Thyroid gland (tissue), 4 donors: ENCODE measurements at regions not wholly inside any gene's neighbourhood (a gene's known extent, or its start where the extent isn't known, plus 50 kb on each side); places are given as distances from the start of the nearest gene placed in this dataset.

Source experiments
- POLR2A ChIP-seq, 2 donors: fragments of 450-650 bp; IDR thresholded peaks; one replicate each; pipeline ENCODE4 v1.6.1; 2017; ENCODE audit warnings: antibody characterized with exemption in 2 of 2, mild to moderate bottlenecking in 2 of 2, moderate library complexity in 1 of 2
- TF ChIP-seq, protein P1 (sequence below), 6 experiments: fragments of 200-600 bp in 3 of 6; fragments of 450-650 bp in 3 of 6; sonication (generic) in 3 of 6; IDR thresholded peaks; one replicate each; pipeline ENCODE4 v1.5.1; 2016 to 2019; ENCODE audit warnings: antibody characterized with exemption in 6 of 6, mild to moderate bottlenecking in 2 of 6, inconsistent platforms in 1 of 6, moderate library complexity in 1 of 6

DNA sequence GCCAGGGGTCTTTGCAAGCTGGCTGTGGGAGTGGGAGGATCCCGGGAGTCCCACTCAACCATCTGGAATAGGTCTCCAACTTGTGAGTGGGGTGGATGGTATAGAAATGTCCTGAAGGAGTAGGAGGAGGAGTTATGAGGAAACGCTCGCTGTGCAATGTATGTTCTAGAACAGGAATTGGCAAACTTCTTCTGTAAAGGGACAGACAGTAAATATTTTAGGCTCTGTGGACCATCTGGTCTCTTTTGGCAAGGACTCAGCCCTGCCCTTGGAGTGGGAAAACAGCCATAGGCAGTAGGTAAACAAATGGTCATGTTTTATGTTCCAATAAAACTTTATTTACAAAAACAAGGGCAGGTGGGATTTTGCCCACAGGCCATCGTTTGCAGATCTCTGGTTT, 149.2 kb downstream of the NPIPB5 start:
- TF ChIP-seq, protein P1, sequence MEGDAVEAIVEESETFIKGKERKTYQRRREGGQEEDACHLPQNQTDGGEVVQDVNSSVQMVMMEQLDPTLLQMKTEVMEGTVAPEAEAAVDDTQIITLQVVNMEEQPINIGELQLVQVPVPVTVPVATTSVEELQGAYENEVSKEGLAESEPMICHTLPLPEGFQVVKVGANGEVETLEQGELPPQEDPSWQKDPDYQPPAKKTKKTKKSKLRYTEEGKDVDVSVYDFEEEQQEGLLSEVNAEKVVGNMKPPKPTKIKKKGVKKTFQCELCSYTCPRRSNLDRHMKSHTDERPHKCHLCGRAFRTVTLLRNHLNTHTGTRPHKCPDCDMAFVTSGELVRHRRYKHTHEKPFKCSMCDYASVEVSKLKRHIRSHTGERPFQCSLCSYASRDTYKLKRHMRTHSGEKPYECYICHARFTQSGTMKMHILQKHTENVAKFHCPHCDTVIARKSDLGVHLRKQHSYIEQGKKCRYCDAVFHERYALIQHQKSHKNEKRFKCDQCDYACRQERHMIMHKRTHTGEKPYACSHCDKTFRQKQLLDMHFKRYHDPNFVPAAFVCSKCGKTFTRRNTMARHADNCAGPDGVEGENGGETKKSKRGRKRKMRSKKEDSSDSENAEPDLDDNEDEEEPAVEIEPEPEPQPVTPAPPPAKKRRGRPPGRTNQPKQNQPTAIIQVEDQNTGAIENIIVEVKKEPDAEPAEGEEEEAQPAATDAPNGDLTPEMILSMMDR (IDR thresholded peaks at IDR 0.05): no peak
- no peak for TF ChIP-seq POLR2A (IDR thresholded peaks at IDR 0.05)
